ENCODE measurements at regions not wholly inside any gene's neighbourhood (a gene's known extent, or its start where the extent isn't known, plus 50 kb on each side); places are given as distances from the start of the nearest gene placed in this dataset.

GRCh38 chrX:4118666-4119530, 405.4 kb upstream of the PRKX start (continued):
- no peak for TF ChIP-seq ZBTB4 (CRISPR knock-in tag; IDR thresholded peaks at IDR 0.05)
- TF ChIP-seq EZH2 (IDR thresholded peaks at IDR 0.05; ENCODE audit: borderline replicate concordance, control insufficient read depth, low read depth, low read length) = no peak
- no peak for TF ChIP-seq TCF3 (IDR thresholded peaks at IDR 0.05; ENCODE audit: borderline replicate concordance, insufficient read depth, low read depth, low read length)

GRCh38 chrX:4110964-4111363, 397.5 kb upstream of the PRKX start:
- in situ Hi-C loops (cut with MboI) = no loop called here
- no peak for ATAC-seq
- H3K9ac ChIP-seq (ENCODE audit: control insufficient read depth, insufficient read depth, low read length) = no peak overlapping the region
- WGBS (ENCODE audit: insufficient coverage, insufficient replicate concordance, low lambda C conversion rate, missing lambda C conversion rate) = 3% methylated on average over 2 of the region's 2 CpGs
- ChIA-PET RAD21 (ENCODE audit: unreplicated experiment) (no interaction called here), SMC1A (ENCODE audit: uncharacterized antibody, unreplicated experiment) (no interaction called here), CTCF (no interaction called here), POLR2A (no interaction called here)
- H4K20me1 ChIP-seq (ENCODE audit: control insufficient read depth, insufficient read depth) = no peaks in the 10 kb centered on the region
- no TSS peak for BruUV-seq (replicated peaks)
- intact Hi-C loops (cut with micrococcal nuclease; ENCODE audit: unreplicated experiment) = no loop called here
- no peak overlapping the region for H3K4me2 ChIP-seq (ENCODE audit: control insufficient read depth, insufficient read depth)
- no peaks in the 10 kb centered on the region for H3K4me1 ChIP-seq (ENCODE audit: control insufficient read depth, insufficient read depth, low read length)
- no peaks in the 10 kb centered on the region for H3K36me3 ChIP-seq (ENCODE audit: control insufficient read depth in 2 of 2, insufficient read depth in 2 of 2, low read length in 1 of 2)
- H3K4me3 ChIP-seq = no peak overlapping the region
- DNase-seq (ENCODE audit: low read depth, low spot score) = no peak
- H3K27me3 ChIP-seq (replicated peaks in 1 of 2; ENCODE audit: control insufficient read depth in 2 of 2, insufficient read depth in 2 of 2, low read length in 1 of 2) = no peaks in the 10 kb centered on the region
- no peaks in the 10 kb centered on the region for H3K79me2 ChIP-seq (ENCODE audit: control insufficient read depth, insufficient read depth, low read length)
- H3K9me3 ChIP-seq (replicated peaks; ENCODE audit: control insufficient read depth, insufficient read depth, low read length) = no peaks in the 10 kb centered on the region
- no peak for FAIRE-seq
- no peak overlapping the region for H2AFZ ChIP-seq (ENCODE audit: control insufficient read depth, low read depth, low read length)
- TF ChIP-seq NRF1 (conservative IDR thresholded peaks at IDR 0.05; ENCODE audit: low read depth, low read length) (no peak), ZBED1 (IDR thresholded peaks at IDR 0.05; ENCODE audit: borderline replicate concordance) (no peak), YY1 (IDR thresholded peaks at IDR 0.05; ENCODE audit: low read depth, low read length) (no peak)
- no peak overlapping the region for H3K27ac ChIP-seq (ENCODE audit: control insufficient read depth, insufficient read depth)

Data from GM12878 (cell line).